Epithelial cell of proximal tubule (primary cell): ENCODE measurements at regions not wholly inside any gene's neighbourhood (a gene's known extent, or its start where the extent isn't known, plus 50 kb on each side); places are given as distances from the start of the nearest gene placed in this dataset.

Source experiments
- DNase-seq: peaks from one replicate; pipeline ENCODE4 v3.0.0-alpha.2; 2011; ENCODE audit warnings: low read depth
- H3K4me3 ChIP-seq: 2 replicates; pipeline ENCODE4 v1.5.1; 2011; ENCODE audit warnings: low read depth, mild to moderate bottlenecking, low read length
- CTCF ChIP-seq: conservative IDR thresholded peaks from 2 replicates; pipeline ENCODE4 v1.5.1; 2012; ENCODE audit warnings: low read depth, mild to moderate bottlenecking, low read length

DNA sequence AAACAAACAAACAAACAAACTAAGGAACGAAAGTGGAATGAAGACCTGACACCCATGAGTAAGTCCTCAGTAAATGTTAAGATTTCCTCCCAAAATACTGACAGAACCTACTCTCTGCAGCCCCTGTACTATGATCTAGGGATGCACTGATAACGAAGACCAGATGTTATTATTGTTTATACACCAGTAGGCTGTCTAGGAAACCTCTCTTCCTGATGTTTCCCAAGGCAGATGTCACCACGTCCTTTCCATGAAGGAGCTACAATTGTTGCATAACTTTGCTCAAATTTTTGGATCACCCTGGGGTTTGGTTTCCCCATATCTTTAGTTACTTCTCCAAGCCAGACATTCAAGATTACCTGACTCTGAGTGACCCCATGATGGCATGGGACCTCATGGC lies 340.7 kb downstream of the MIAT start:
- no peak for DNase-seq
- no peak for TF ChIP-seq CTCF

GRCh38 chr22:26998716-26999115 lies 341.3 kb downstream of the MIAT start:
- H3K4me3 ChIP-seq = no peak overlapping the region
- no peak for DNase-seq
- TF ChIP-seq CTCF = no peak

More for the DNA sequence above, 340.7 kb downstream of the MIAT start:
- no peak overlapping the region for H3K4me3 ChIP-seq

DNA sequence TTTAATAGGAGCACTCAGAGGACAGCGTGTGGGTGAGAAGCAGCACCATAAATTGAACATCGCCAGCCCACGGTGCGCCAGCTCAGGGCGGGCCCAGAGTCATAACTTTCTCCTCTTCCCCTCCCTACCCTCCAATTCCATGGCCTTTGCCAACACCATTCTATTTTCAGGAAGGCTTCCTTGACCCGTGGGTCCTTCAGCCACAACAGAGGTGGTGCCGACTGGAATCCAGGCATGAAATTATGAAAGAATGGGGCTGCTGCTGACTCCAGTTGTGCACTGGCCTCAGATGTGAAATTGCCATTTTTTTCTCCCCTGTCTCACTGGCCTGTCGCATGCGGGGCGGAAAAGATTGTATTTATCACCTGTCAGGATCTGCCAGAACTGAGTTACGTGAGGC lies 345.9 kb downstream of the MIAT start:
- TF ChIP-seq CTCF = no peak
- DNase-seq = no peak
- H3K4me3 ChIP-seq = no peak overlapping the region

DNA sequence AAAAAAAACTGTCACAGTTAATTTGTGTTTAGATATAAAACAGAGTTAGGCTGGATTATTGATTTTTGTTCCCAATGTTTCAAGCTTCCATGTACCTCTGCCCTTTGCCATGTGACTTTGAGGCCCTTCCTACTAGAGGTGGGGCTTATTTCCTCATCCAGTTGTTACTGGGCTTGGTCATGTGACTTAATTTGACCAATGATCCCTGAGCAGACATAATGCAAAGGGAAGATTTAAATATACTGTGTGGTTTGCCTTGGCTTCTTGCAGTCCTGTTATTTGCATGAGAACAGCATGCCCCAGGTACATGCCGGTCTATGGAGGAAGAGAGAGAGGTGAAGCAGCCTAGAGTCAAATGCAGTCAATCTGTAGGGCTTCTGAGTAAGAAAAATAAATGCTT lies 347.0 kb downstream of the MIAT start:
- no peak for TF ChIP-seq CTCF
- H3K4me3 ChIP-seq = no peak overlapping the region
- DNase-seq = no peak

- no peak for TF ChIP-seq CTCF
- no peak for DNase-seq
- no peak overlapping the region for H3K4me3 ChIP-seq
Observed at GRCh38 chr22:27008454-27008853, 351.1 kb downstream of the MIAT start.

DNA sequence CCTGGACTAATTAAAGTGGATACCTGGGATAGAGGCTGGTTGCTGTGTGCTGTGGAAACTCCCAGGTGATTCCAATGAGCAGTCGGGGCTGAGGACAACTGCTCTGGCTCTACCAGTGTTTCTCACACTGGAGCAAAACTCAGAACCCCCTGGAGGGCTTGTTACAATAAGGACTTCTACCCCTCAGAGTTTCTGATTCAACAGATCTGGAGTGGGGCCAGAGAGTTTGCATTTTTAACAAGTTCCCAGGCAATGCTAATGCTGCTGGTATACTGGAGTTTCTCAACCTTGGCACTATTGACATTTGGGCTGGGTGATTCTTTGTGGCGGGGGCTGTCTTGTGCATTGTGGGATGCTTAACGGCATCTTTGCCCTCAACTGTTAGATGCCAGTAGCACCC lies 353.7 kb downstream of the MIAT start:
- DNase-seq = no peak
- no peak for TF ChIP-seq CTCF
- H3K4me3 ChIP-seq = no peak overlapping the region

GRCh38 chr22:27011717-27012116 lies 354.3 kb downstream of the MIAT start:
- no peak overlapping the region for H3K4me3 ChIP-seq
- no peak for TF ChIP-seq CTCF
- DNase-seq = no peak
